ENCODE measurements at regions not wholly inside any gene's neighbourhood (a gene's known extent, or its start where the extent isn't known, plus 50 kb on each side); places are given as distances from the start of the nearest gene placed in this dataset.
"Not testable (repeated sequence)": the region's sequence is repeated elsewhere in the genome, so short reads cannot be mapped to it uniquely, and the experiment has no call there.

- DNase-seq (ENCODE audit: low read depth in 2 of 2) = not testable (repeated sequence)
Observed at GRCh38 chr4:104662269-104662668, 167.6 kb upstream of the CXXC4 start.

GRCh38 chr4:104677116-104677515 is 182.4 kb upstream of the CXXC4 start:
- DNase-seq (ENCODE audit: low read depth in 2 of 2) = no peak

- no peak for DNase-seq (ENCODE audit: low read depth in 2 of 2)
Observed at GRCh38 chr4:104682311-104682710, 187.6 kb upstream of the CXXC4 start.

- DNase-seq (ENCODE audit: low read depth in 2 of 2) = no peak
Observed at GRCh38 chr4:104693601-104694201, 199.0 kb upstream of the CXXC4 start.

GRCh38 chr4:104716584-104716983 is 221.9 kb upstream of the CXXC4 start:
- no peak for DNase-seq (ENCODE audit: low read depth in 2 of 2)

GRCh38 chr4:104719539-104720230 is 225.0 kb upstream of the CXXC4 start:
- DNase-seq (ENCODE audit: low read depth in 2 of 2) = no peak

GRCh38 chr4:104722467-104722866 is 227.8 kb upstream of the CXXC4 start:
- no peak for DNase-seq (ENCODE audit: low read depth in 2 of 2)

GRCh38 chr4:104726002-104726401 is 231.3 kb upstream of the CXXC4 start:
- DNase-seq (ENCODE audit: low read depth in 2 of 2) = no peak

GRCh38 chr4:104727643-104728042 is 232.9 kb upstream of the CXXC4 start:
- no peak for DNase-seq (ENCODE audit: low read depth in 2 of 2)

GRCh38 chr4:104728380-104729122 is 233.9 kb upstream of the CXXC4 start:
- no peak for DNase-seq (ENCODE audit: low read depth in 2 of 2)

GRCh38 chr4:104732766-104733165 is 238.1 kb upstream of the CXXC4 start:
- no peak for DNase-seq (ENCODE audit: low read depth in 2 of 2)

GRCh38 chr4:104735174-104735573 is 240.5 kb upstream of the CXXC4 start:
- DNase-seq (ENCODE audit: low read depth in 2 of 2) = no peak

- no peak for DNase-seq (ENCODE audit: low read depth in 2 of 2)
Observed at GRCh38 chr4:104740161-104740560, 245.5 kb upstream of the CXXC4 start.

- no peak for DNase-seq (ENCODE audit: low read depth in 2 of 2)
Observed at GRCh38 chr4:104743215-104743653, 248.5 kb upstream of the CXXC4 start.

- no peak for DNase-seq (ENCODE audit: low read depth in 2 of 2)
Observed at GRCh38 chr4:104747635-104748034, 252.9 kb upstream of the CXXC4 start.

GRCh38 chr4:104749062-104749461 is 254.4 kb upstream of the CXXC4 start:
- DNase-seq (ENCODE audit: low read depth in 2 of 2) = no peak

GRCh38 chr4:104750008-104750407 is 255.3 kb upstream of the CXXC4 start:
- DNase-seq (ENCODE audit: low read depth in 2 of 2) = no peak

- no peak for DNase-seq (ENCODE audit: low read depth in 2 of 2)
Observed at GRCh38 chr4:104751468-104751867, 256.8 kb upstream of the CXXC4 start.

GRCh38 chr4:104752337-104752736 is 257.6 kb upstream of the CXXC4 start:
- no peak for DNase-seq (ENCODE audit: low read depth in 2 of 2)

GRCh38 chr4:104756837-104757236 is 262.1 kb upstream of the CXXC4 start:
- DNase-seq (ENCODE audit: low read depth in 2 of 2) = no peak

- DNase-seq (ENCODE audit: low read depth in 2 of 2) = no peak
Observed at GRCh38 chr4:104758574-104758973, 263.9 kb upstream of the CXXC4 start.

GRCh38 chr4:104763554-104764222 is 269.0 kb upstream of the CXXC4 start:
- no peak for DNase-seq (ENCODE audit: low read depth in 2 of 2)
